ENCODE measurements at regions not wholly inside any gene's neighbourhood (a gene's known extent, or its start where the extent isn't known, plus 50 kb on each side); places are given as distances from the start of the nearest gene placed in this dataset.

DNA sequence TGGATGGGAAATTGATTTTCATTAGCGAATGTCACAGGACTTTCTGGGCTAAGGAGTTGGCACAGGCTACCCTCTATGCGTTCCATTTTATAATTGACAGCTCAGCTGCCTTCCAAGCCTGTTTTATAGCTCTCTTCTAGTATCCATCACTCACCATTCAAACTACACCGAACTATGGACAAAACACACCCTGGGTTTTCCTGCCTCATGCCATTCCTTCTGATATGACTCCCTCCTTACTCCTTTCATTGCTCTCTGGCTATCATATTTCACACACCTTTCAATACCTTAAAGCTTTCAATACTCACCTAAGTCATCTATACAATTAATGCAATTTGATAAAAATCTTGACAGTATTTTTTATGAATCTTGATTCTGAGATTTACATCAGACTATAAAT, 181.3 kb downstream of the RAP2A start:
- no peak for TF ChIP-seq ZNF114 (CRISPR knock-in tag; IDR thresholded peaks at IDR 0.05)
- no peak for TF ChIP-seq ZNF331 (CRISPR knock-in tag; IDR thresholded peaks at IDR 0.05; ENCODE audit: low read depth)
- no peak for TF ChIP-seq STAT1 (IDR thresholded peaks at IDR 0.05; ENCODE audit: unreplicated experiment)
- TF ChIP-seq, protein P1, sequence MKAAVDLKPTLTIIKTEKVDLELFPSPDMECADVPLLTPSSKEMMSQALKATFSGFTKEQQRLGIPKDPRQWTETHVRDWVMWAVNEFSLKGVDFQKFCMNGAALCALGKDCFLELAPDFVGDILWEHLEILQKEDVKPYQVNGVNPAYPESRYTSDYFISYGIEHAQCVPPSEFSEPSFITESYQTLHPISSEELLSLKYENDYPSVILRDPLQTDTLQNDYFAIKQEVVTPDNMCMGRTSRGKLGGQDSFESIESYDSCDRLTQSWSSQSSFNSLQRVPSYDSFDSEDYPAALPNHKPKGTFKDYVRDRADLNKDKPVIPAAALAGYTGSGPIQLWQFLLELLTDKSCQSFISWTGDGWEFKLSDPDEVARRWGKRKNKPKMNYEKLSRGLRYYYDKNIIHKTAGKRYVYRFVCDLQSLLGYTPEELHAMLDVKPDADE (IDR thresholded peaks at IDR 0.05), result no peak
- TF ChIP-seq, protein P2, sequence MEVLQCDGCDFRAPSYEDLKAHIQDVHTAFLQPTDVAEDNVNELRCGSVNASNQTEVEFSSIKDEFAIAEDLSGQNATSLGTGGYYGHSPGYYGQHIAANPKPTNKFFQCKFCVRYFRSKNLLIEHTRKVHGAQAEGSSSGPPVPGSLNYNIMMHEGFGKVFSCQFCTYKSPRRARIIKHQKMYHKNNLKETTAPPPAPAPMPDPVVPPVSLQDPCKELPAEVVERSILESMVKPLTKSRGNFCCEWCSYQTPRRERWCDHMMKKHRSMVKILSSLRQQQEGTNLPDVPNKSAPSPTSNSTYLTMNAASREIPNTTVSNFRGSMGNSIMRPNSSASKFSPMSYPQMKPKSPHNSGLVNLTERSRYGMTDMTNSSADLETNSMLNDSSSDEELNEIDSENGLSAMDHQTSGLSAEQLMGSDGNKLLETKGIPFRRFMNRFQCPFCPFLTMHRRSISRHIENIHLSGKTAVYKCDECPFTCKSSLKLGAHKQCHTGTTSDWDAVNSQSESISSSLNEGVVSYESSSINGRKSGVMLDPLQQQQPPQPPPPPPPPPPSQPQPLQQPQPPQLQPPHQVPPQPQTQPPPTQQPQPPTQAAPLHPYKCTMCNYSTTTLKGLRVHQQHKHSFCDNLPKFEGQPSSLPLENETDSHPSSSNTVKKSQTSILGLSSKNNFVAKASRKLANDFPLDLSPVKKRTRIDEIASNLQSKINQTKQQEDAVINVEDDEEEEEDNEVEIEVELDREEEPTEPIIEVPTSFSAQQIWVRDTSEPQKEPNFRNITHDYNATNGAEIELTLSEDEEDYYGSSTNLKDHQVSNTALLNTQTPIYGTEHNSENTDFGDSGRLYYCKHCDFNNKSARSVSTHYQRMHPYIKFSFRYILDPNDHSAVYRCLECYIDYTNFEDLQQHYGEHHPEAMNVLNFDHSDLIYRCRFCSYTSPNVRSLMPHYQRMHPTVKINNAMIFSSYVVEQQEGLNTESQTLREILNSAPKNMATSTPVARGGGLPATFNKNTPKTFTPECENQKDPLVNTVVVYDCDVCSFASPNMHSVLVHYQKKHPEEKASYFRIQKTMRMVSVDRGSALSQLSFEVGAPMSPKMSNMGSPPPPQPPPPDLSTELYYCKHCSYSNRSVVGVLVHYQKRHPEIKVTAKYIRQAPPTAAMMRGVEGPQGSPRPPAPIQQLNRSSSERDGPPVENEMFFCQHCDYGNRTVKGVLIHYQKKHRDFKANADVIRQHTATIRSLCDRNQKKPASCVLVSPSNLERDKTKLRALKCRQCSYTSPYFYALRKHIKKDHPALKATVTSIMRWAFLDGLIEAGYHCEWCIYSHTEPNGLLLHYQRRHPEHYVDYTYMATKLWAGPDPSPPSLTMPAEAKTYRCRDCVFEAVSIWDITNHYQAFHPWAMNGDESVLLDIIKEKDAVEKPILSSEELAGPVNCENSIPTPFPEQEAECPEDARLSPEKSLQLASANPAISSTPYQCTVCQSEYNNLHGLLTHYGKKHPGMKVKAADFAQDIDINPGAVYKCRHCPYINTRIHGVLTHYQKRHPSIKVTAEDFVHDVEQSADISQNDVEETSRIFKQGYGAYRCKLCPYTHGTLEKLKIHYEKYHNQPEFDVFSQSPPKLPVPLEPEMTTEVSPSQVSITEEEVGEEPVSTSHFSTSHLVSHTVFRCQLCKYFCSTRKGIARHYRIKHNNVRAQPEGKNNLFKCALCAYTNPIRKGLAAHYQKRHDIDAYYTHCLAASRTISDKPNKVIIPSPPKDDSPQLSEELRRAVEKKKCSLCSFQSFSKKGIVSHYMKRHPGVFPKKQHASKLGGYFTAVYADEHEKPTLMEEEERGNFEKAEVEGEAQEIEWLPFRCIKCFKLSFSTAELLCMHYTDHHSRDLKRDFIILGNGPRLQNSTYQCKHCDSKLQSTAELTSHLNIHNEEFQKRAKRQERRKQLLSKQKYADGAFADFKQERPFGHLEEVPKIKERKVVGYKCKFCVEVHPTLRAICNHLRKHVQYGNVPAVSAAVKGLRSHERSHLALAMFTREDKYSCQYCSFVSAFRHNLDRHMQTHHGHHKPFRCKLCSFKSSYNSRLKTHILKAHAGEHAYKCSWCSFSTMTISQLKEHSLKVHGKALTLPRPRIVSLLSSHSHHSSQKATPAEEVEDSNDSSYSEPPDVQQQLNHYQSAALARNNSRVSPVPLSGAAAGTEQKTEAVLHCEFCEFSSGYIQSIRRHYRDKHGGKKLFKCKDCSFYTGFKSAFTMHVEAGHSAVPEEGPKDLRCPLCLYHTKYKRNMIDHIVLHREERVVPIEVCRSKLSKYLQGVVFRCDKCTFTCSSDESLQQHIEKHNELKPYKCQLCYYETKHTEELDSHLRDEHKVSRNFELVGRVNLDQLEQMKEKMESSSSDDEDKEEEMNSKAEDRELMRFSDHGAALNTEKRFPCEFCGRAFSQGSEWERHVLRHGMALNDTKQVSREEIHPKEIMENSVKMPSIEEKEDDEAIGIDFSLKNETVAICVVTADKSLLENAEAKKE (CRISPR knock-in tag; IDR thresholded peaks at IDR 0.05), result no peak
- no peak for TF ChIP-seq NANOG (IDR thresholded peaks at IDR 0.05; ENCODE audit: borderline replicate concordance)
- TF ChIP-seq JUNB (IDR thresholded peaks at IDR 0.05; ENCODE audit: unreplicated experiment), result no peak
- TF ChIP-seq, protein P3, sequence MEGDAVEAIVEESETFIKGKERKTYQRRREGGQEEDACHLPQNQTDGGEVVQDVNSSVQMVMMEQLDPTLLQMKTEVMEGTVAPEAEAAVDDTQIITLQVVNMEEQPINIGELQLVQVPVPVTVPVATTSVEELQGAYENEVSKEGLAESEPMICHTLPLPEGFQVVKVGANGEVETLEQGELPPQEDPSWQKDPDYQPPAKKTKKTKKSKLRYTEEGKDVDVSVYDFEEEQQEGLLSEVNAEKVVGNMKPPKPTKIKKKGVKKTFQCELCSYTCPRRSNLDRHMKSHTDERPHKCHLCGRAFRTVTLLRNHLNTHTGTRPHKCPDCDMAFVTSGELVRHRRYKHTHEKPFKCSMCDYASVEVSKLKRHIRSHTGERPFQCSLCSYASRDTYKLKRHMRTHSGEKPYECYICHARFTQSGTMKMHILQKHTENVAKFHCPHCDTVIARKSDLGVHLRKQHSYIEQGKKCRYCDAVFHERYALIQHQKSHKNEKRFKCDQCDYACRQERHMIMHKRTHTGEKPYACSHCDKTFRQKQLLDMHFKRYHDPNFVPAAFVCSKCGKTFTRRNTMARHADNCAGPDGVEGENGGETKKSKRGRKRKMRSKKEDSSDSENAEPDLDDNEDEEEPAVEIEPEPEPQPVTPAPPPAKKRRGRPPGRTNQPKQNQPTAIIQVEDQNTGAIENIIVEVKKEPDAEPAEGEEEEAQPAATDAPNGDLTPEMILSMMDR (conservative IDR thresholded peaks at IDR 0.05; ENCODE audit: low read depth in 2 of 2), result no peak
- no peak for TF ChIP-seq POLR2AphosphoS5 (IDR thresholded peaks at IDR 0.05; ENCODE audit: low read depth)
- TF ChIP-seq EZH2 (IDR thresholded peaks at IDR 0.05; ENCODE audit: low read depth, unreplicated experiment), result no peak
- H3K4me1 ChIP-seq (ENCODE audit: insufficient read depth), result no peaks in the 10 kb centered on the region
- no peak overlapping the region for H3K4me3 Mint-ChIP-seq
- no peak overlapping the region for H3K27ac ChIP-seq (ENCODE audit: low read depth)
- H2AFZ ChIP-seq, result no peak overlapping the region
- no peak for ATAC-seq
- no peak overlapping the region for H3K4me2 ChIP-seq
- H3K36me3 ChIP-seq (ENCODE audit: insufficient read depth), result no peaks in the 10 kb centered on the region
- DNase-seq (ENCODE audit: low spot score), result no peak
- H3K79me2 ChIP-seq (replicated peaks; ENCODE audit: insufficient read depth), result no peaks in the 10 kb centered on the region
- no peaks in the 10 kb centered on the region for H3K27me3 ChIP-seq (ENCODE audit: insufficient read depth)
- H3F3A ChIP-seq (replicated peaks; ENCODE audit: low read depth), result no peaks in the 10 kb centered on the region
- no peak overlapping the region for H3K27ac Mint-ChIP-seq
- no peaks in the 10 kb centered on the region for H3K36me3 Mint-ChIP-seq (ENCODE audit: low read depth)
- no peaks in the 10 kb centered on the region for H3K9me3 Mint-ChIP-seq
- no peaks in the 10 kb centered on the region for H3K9me2 ChIP-seq (ENCODE audit: insufficient read depth)
- peaks cover 2% of the 10 kb centered on the region for H3K27me3 Mint-ChIP-seq (ENCODE audit: insufficient read depth, low read depth, poor library complexity)
- H3K4me3 ChIP-seq, result no peak overlapping the region
- no peaks in the 10 kb centered on the region for H4K20me1 ChIP-seq (replicated peaks; ENCODE audit: insufficient read depth)
- H3K4me1 Mint-ChIP-seq, result peaks cover 18% of the 10 kb centered on the region
